MM.1S (cell line): ENCODE measurements at regions not wholly inside any gene's neighbourhood (a gene's known extent, or its start where the extent isn't known, plus 50 kb on each side); places are given as distances from the start of the nearest gene placed in this dataset.

Experiments
- EZH2 ChIP-seq: fragments of 300-600 bp; sonication (generic); optimal IDR thresholded peaks from 2 replicates; pipeline ENCODE3; 2017; ENCODE audit warnings: low read depth, mild to moderate bottlenecking, antibody characterized with exemption, low read length, mixed read lengths
- TF ChIP-seq, protein P1 (sequence below): fragments of 300-600 bp; sonication (generic); IDR thresholded peaks from 2 replicates; pipeline ENCODE4 v1.5.1; 2016; ENCODE audit warnings: antibody characterized with exemption, low read length, mixed read lengths

DNA sequence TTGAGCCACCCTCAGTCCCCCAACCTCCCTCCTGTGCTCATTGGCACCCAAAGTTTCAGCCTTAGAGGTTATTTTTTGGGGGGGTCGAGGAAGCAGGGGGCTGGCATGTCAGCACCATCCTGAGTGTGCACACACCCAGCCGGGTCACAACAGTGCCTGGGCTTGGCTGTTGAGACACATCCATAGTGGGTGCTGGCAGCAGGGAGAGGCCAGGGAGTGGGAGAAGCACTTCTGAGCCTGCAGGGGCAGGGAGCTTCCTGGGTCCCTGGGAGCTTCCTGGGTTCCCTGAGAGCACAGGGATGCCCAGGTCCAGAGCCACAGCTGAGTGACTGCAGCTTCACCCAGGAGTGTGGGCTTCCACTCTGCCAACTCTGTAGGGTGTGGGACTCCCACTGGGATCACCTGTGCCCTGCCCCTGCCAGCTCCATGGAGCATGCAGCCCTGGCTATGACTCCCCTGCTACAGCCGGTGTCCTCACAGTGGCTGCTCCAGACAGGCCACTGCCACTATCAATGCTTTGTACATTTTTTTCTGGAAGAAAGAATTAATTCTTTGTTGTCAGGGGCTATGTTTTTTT lies 240.4 kb downstream of the PTGER3 start:
- TF ChIP-seq, protein P1, sequence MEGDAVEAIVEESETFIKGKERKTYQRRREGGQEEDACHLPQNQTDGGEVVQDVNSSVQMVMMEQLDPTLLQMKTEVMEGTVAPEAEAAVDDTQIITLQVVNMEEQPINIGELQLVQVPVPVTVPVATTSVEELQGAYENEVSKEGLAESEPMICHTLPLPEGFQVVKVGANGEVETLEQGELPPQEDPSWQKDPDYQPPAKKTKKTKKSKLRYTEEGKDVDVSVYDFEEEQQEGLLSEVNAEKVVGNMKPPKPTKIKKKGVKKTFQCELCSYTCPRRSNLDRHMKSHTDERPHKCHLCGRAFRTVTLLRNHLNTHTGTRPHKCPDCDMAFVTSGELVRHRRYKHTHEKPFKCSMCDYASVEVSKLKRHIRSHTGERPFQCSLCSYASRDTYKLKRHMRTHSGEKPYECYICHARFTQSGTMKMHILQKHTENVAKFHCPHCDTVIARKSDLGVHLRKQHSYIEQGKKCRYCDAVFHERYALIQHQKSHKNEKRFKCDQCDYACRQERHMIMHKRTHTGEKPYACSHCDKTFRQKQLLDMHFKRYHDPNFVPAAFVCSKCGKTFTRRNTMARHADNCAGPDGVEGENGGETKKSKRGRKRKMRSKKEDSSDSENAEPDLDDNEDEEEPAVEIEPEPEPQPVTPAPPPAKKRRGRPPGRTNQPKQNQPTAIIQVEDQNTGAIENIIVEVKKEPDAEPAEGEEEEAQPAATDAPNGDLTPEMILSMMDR = no peak
- TF ChIP-seq EZH2 = no peak
